GM18499 (cell line): ENCODE measurements at regions not wholly inside any gene's neighbourhood (a gene's known extent, or its start where the extent isn't known, plus 50 kb on each side); places are given as distances from the start of the nearest gene placed in this dataset.

ENCODE experiments used
- ATAC-seq: cut with Tn5 transposase; IDR thresholded peaks from one replicate; pipeline ENCODE4 v1.9.1; 2021; ENCODE audit warnings: moderate number of reproducible peaks; ENCODE audit not compliant: insufficient read depth, unreplicated experiment

GRCh38 chr2:144833075-144833637, 313.2 kb upstream of the ZEB2 start:
- no peak for ATAC-seq

DNA sequence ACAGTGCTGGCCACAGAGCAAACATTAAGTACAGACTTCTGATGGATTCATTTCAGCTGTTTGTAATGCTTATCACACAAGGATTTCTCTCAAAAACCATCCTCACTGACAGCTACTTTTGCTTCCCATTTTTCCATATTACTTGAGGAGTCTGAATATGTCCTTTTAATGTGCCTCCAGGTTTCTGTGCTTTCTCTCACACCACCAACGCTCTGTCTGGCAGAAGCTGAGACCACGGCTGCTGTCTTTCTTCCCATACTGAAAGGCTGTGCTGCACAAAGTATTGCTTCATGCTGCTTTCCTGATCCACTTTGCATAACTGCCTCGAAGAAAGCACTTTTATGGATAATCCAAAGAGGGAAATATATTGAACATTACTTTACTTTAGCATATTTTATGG, 312.1 kb upstream of the ZEB2 start:
- ATAC-seq = no peak

- ATAC-seq = no peak
These were observed 310.6 kb upstream of the ZEB2 start for GRCh38 chr2:144830543-144830942.

DNA sequence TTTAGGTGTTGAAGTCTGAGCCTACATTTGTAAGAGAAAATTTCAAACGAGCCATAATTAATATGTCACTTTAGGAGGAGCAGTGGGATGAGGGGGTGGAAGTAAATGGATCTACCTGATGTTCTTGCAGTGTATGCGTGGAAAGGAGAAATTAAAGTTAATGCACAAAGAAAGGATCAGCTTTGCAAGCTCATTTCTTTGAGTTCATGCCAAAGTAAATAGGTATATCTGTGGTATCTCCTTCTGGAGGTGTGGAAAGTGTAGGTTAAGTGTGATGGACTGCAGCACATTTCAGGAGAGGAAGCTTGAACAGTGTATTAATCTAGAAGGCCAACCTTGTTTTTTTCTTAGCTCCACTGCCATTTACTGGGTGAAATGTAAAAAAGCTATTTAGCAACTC, 307.5 kb upstream of the ZEB2 start:
- ATAC-seq = no peak

DNA sequence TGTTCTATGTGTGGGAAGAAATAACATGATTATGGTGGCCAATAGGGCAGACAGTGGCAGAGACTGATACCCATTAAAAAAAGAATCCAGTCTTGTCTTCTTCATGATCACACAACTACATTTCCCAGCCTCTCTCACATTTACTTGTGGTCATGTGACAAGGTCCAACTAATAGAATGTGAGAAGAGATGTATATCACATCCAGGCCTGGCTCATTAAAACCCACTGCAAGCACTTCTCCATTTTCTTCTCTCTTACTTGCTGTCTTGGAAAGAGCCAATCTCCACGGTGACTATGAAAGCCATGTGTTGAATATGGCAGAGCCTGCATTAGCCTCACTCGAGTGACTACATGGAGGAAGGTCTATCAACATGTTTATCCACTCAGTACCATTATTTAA, 306.2 kb upstream of the ZEB2 start:
- ATAC-seq = no peak

GRCh38 chr2:144825331-144826020, 305.6 kb upstream of the ZEB2 start:
- no peak for ATAC-seq

DNA sequence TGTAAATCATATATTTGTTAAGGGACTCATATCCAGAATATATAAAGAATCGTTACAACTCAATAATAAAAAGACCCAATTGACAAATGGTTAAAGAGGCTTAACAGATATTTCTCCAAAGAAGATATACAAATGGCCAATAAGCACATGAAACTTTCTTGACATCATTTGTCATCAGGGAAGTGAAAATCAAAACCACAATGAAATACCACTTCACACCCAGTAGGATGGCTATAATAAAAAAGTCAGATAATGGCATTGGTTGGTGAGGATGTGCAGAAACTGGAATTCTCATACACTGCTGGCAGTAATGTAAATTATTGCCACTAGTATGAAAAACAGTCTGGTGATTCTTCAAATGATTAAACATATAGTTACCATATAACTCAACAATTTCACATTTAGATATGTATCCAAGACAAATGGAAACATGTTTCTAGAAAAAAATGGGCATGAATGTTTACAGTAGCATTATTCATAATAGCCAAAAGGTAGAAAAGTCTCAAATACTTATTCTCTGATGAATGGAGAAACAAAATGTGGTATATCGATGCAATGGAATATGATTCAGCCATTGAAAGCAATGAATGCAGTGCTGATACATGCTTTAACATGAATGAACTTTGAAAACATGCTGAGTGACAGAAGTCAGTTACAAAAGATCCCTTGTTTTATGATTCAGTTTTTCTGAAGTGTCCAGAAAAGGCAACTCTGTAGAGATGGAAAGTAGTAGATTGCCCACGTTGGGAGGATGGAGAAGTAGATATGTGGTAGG, 304.6 kb upstream of the ZEB2 start:
- ATAC-seq = no peak

- no peak for ATAC-seq
These were observed 303.0 kb upstream of the ZEB2 start for GRCh38 chr2:144822966-144823365.

GRCh38 chr2:144812288-144812687, 292.4 kb upstream of the ZEB2 start:
- ATAC-seq = no peak

GRCh38 chr2:144801766-144802165, 281.8 kb upstream of the ZEB2 start:
- no peak for ATAC-seq

GRCh38 chr2:144801325-144801724, 281.4 kb upstream of the ZEB2 start:
- ATAC-seq = no peak

GRCh38 chr2:144798989-144799388, 279.1 kb upstream of the ZEB2 start:
- ATAC-seq = no peak

- no peak for ATAC-seq
These were observed 278.1 kb upstream of the ZEB2 start for GRCh38 chr2:144798034-144798433.

DNA sequence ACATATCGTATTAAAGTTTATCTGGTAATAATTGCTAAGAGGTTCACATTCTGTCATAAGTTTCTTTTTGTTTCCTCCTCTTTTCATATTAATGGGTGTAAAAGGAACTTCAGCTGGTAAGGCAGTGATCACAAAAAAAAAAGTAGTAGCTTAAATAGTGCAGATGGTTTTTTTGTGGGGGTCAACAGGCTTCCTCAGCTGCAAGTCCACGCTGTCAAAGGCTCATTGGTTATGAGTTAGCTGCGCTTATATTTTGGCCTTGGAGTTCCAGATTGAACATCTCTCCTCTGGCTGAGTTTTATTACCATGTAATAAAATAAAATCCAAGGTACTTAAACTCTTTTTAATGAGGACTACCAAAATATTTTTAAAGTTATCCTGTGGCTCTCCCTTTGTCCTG, 277.0 kb upstream of the ZEB2 start:
- no peak for ATAC-seq

DNA sequence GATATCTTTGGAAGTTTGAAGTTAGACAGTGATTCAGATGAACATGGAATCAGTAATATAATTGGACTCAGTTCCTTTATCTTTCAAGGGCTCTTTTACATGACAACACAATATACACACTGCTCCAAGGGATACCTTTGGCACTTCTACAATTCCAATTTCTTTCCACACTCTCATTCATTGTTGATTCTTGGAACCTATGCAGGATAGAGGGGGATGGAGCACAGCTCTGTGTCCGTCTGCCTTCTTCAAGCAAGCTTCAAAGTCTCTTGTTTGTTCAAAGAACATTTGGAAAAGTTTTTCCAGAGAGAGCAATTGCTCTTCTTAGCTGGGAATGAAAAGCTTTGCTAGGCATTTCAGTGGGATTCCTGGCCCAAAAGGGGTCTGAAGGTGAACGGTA, 276.2 kb upstream of the ZEB2 start:
- ATAC-seq = no peak

DNA sequence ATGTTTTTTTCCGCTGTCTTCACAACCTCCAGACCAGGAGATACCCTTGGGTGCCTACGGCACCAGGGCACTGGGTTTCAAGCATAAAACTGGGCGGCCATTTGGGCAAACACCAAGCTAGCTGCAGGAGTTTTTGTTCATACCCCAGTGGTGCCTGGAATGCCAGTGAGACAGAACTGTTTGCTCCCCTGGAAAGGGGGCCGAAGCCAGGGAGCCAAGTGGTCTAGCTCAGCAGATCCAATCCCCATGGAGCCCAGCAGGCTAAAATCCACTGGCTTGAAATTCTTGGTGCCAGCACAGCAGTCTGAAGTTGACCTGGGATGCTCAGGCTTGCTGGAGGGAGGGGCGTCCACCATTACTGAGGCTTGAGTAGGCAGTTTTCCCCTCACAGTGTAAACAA, 265.3 kb upstream of the ZEB2 start:
- ATAC-seq = no peak

DNA sequence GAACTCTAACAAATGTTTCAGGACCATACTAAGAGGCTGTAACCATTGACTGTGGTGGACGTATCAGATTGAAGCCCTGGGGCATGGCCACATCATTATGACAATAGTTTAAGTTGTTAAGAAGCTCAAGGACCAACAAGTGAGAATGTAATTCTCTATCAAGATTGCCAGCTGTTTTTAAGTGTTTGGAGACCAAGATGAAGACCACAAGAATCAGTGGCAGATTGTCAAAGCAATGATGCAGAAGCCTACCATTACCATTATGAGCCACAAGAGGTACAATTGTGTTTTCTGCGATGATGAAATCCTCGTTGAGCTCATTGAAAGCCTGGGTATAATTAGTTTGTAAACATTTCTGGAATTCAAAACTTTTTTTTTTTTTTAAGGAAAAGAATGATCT, 261.1 kb upstream of the ZEB2 start:
- no peak for ATAC-seq

DNA sequence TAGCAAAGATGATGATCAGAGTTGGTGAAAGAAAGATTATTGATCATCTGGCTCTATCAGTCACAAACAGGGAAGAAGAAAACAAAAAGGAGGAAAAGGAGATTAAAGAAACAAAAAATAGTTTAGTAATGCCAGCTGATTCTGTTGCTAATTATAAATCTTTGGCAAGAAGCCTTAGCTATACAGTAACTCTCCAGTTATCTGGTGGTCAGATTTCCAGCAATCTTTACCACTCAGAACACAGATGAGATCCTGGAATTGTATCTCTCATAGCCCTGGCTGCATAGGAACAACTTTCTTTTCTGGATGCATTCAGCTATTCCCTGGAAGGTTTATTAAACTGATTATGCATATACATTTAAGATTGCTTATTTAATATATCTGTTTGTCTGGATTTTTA, 256.8 kb upstream of the ZEB2 start:
- ATAC-seq = no peak

DNA sequence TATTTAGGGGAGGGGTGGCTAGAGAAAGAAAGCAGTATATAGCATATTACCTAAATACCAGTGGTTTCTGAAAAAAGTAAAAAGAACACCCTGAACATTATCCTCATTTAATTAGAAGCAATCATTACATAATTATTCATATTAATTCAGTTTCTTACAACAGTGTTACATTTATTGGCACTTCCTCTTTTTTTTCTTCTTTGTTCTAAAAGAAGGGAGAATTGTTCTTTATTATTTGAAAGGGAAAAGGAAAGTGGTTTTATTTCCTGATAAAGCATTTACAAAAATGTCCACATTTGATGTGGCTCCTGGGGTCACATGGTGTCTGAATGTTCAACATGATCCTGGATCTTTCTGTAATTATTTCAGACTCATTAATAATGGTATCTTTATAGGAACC, 254.9 kb upstream of the ZEB2 start:
- ATAC-seq = no peak

DNA sequence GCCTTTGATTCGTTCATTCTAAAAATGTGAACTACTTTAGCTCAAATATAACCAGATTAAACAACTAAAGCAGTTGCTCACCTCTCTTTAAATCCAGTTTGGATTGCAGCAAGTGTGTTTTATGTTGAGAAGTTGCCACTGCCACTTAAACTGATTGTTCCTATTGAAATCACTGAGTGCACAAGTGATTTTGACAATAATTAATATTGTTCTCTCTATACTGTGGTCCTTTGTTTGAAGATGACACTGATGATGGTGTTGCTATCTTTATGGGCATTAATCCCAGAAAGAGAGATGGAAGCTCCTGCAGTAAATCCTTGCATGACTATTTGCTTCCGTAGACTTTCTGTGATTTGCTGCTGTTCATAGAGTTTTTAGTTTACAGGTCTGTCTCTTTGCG, 251.4 kb upstream of the ZEB2 start:
- ATAC-seq = no peak

DNA sequence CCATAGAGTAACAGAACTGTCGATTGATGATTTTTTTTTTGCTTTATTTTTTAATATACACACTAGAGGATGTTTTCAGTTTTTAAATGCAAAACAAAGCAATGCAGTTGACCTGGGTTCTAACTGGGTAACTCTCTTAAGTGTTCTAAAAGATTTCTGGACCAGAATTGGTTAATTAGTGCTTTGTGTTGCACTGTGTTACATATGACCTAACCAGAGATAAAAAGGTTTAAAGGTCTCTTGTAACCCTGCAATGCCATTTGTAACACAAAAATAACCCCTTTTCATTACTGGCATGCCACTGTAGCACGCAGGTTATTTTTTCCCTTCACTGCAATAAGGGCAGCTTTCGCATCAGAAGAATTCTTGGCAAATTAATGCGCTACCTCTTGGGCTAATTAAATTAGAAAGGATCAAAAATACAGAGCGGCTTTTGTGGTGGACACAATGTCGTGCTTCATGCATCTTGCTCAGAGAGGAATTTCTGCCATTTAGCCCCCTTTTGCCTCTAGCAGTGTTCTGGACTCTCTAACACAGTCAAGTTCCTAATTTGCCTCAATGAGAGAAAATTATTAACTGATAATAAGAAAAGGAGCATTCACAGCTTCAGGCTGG, 250.8 kb upstream of the ZEB2 start:
- ATAC-seq = no peak
